ENCODE measurements at regions not wholly inside any gene's neighbourhood (a gene's known extent, or its start where the extent isn't known, plus 50 kb on each side); places are given as distances from the start of the nearest gene placed in this dataset.

DNA sequence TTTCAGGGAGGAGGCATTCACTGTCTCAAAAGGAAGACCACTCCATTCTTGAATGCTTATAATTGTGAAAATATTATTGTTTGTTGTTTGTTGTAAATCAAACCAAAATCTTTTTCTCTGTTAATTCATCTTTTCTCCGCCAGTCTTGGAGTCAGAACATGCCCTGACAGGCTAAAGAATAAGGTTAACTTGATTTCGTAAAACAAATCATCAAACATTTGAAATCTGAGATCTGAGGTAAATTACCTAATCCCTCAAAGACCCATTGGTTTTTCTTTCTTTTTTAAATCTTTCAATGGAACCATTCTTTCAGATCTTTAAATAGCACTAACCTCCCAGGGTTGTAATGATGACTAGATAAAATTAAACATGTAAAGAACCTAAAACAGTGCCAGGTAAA, 430.1 kb upstream of the PTBP2 start:
- 78% methylated on average over 2 of the region's 2 CpGs for WGBS (ENCODE audit: insufficient coverage)
- DNase-seq (no peak), ATAC-seq (no peak)
- no peak overlapping the region for H3K4me3 ChIP-seq (ENCODE audit: low read length)
- Mint-ChIP-seq H3K27ac (no peak overlapping the region), H3K36me3 (peaks cover 10% of the 10 kb centered on the region), H3K27me3 (ENCODE audit: low read depth in 2 of 2) (no peaks in the 10 kb centered on the region), H3K9me3 (peaks cover 4 to 30% of the 10 kb centered on the region in 2 donors), H3K4me3 (no peak overlapping the region), H3K4me1 (no peaks in the 10 kb centered on the region)
- intact Hi-C loops (cut with micrococcal nuclease), result no loop called here
- peaks cover 10% of the 10 kb centered on the region for H3K9me3 ChIP-seq (ENCODE audit: control insufficient read depth, insufficient read depth, low read length)
- H3K36me3 ChIP-seq (ENCODE audit: control insufficient read depth, insufficient read depth, low read length), result no peaks in the 10 kb centered on the region
- TF ChIP-seq, protein P1, sequence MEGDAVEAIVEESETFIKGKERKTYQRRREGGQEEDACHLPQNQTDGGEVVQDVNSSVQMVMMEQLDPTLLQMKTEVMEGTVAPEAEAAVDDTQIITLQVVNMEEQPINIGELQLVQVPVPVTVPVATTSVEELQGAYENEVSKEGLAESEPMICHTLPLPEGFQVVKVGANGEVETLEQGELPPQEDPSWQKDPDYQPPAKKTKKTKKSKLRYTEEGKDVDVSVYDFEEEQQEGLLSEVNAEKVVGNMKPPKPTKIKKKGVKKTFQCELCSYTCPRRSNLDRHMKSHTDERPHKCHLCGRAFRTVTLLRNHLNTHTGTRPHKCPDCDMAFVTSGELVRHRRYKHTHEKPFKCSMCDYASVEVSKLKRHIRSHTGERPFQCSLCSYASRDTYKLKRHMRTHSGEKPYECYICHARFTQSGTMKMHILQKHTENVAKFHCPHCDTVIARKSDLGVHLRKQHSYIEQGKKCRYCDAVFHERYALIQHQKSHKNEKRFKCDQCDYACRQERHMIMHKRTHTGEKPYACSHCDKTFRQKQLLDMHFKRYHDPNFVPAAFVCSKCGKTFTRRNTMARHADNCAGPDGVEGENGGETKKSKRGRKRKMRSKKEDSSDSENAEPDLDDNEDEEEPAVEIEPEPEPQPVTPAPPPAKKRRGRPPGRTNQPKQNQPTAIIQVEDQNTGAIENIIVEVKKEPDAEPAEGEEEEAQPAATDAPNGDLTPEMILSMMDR (IDR thresholded peaks at IDR 0.05), result no peak
- H3K27ac ChIP-seq (ENCODE audit: low read length), result no peak overlapping the region
- no peaks in the 10 kb centered on the region for H3K4me1 ChIP-seq (ENCODE audit: control insufficient read depth, insufficient read depth, low read length)
- H3K27me3 ChIP-seq (ENCODE audit: control insufficient read depth, insufficient read depth, low read length), result no peaks in the 10 kb centered on the region

DNA sequence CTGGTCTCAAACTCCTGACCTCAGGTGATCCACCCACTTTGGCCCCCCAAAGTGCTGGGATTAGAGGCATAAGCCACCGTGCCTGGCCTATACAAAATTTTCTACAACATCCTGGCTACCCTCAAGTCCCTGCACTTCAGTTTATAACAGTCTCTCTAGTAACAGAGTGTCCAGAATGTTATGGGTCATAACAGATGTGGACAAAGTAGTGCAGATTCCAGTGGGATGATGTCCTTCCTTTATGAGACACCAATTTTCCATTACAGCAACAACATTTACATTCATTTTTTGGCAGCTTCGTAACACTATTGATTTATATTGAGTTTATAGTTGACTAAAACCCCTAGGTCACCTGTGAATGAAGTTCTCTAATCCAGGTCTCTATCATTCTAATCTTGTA, 429.4 kb upstream of the PTBP2 start:
- peaks cover 6 to 28% of the 10 kb centered on the region in 2 donors for H3K9me3 Mint-ChIP-seq
- intact Hi-C loops (cut with micrococcal nuclease), result no loop called here
- Histone ChIP-seq H3K4me1 (ENCODE audit: control insufficient read depth, insufficient read depth, low read length) (no peaks in the 10 kb centered on the region), H3K4me3 (ENCODE audit: low read length) (no peak overlapping the region), H3K9me3 (ENCODE audit: control insufficient read depth, insufficient read depth, low read length) (peaks cover 10% of the 10 kb centered on the region), H3K27me3 (ENCODE audit: control insufficient read depth, insufficient read depth, low read length) (no peaks in the 10 kb centered on the region), H3K27ac (ENCODE audit: low read length) (no peak overlapping the region), H3K36me3 (ENCODE audit: control insufficient read depth, insufficient read depth, low read length) (no peaks in the 10 kb centered on the region)
- H3K4me1 Mint-ChIP-seq, result no peaks in the 10 kb centered on the region
- peaks cover 9% of the 10 kb centered on the region for H3K36me3 Mint-ChIP-seq
- no peak for DNase-seq
- WGBS (ENCODE audit: insufficient coverage), result 60% methylated on average over 1 of the region's 2 CpGs
- TF ChIP-seq, protein P1 (IDR thresholded peaks at IDR 0.05), result no peak
- no peak overlapping the region for H3K27ac Mint-ChIP-seq
- ATAC-seq, result no peak
- H3K4me3 Mint-ChIP-seq, result no peak overlapping the region
- no peaks in the 10 kb centered on the region for H3K27me3 Mint-ChIP-seq (ENCODE audit: low read depth in 2 of 2)

DNA sequence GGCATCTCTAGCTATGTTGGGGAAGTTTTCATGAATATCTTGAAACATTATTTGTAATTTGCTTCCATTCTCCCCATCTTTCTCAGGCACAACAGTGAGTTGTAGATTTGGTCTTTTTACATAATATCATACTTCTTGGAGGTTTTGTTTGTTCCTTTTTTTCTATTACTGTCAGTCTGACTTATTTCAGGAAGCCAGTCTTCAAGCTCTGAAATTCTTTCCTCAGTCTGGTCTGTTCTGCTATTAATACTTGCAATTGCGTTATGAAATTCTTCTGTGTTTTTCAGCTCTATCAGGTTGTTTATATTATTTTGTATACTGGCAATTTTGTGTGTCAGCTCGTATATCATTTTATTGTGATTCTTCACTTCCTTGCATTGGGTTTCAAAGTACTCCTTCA, 424.6 kb upstream of the PTBP2 start:
- intact Hi-C loops (cut with micrococcal nuclease), result no loop called here
- TF ChIP-seq, protein P1 (IDR thresholded peaks at IDR 0.05), result no peak
- H3K36me3 Mint-ChIP-seq, result peaks cover 6% of the 10 kb centered on the region
- Histone ChIP-seq H3K4me3 (ENCODE audit: low read length) (no peak overlapping the region), H3K27me3 (ENCODE audit: control insufficient read depth, insufficient read depth, low read length) (no peaks in the 10 kb centered on the region), H3K36me3 (ENCODE audit: control insufficient read depth, insufficient read depth, low read length) (no peaks in the 10 kb centered on the region), H3K4me1 (ENCODE audit: control insufficient read depth, insufficient read depth, low read length) (no peaks in the 10 kb centered on the region), H3K9me3 (ENCODE audit: control insufficient read depth, insufficient read depth, low read length) (peaks cover 12% of the 10 kb centered on the region), H3K27ac (ENCODE audit: low read length) (no peak overlapping the region)
- ATAC-seq (no peak), DNase-seq (no peak)
- WGBS (ENCODE audit: insufficient coverage), result 51% methylated on average over 2 of the region's 2 CpGs
- peaks cover 12 to 24% of the 10 kb centered on the region in 2 donors for H3K9me3 Mint-ChIP-seq
- H3K27ac Mint-ChIP-seq, result no peak overlapping the region
- H3K27me3 Mint-ChIP-seq (ENCODE audit: low read depth in 2 of 2), result no peaks in the 10 kb centered on the region
- no peak overlapping the region for H3K4me3 Mint-ChIP-seq
- H3K4me1 Mint-ChIP-seq, result no peaks in the 10 kb centered on the region

DNA sequence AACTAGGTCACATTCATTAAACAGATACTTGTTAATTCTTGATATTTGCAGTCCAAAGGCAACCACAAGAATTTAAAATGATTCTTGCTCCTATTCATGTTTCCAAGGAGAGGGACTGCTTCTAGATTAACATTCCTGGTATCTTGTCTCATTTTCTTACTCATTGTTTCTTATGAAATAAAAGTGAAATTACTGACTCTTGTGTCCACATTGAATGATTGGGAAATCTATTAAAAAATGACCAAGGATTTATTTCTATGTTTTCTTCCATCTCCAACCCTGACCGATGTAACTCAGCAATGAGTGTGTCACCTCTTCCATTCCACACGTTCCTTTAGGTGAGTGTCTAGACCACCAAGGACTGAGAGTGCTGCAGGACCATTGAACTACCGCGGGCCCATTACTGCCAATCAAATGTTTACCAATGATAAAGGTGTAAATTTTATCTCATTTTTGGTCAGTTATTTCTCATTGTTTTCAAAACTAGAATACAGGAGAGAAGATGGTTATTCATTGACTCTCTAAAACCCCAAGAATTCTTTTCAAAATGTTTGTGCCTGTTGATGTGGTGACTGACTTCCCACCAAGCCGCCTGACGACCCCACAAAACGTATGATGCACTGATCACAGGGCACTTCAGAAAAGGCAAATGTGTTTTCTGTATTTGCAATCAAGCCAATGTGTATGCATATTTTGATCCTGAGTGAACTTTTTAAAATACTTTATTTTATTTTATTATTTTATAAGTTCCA, 414.6 kb upstream of the PTBP2 start:
- no peaks in the 10 kb centered on the region for H3K4me1 Mint-ChIP-seq
- H3K27ac Mint-ChIP-seq, result no peak overlapping the region
- intact Hi-C loops (cut with micrococcal nuclease), result no loop called here
- no peaks in the 10 kb centered on the region for H3K36me3 ChIP-seq (ENCODE audit: control insufficient read depth, insufficient read depth, low read length)
- H3K27me3 Mint-ChIP-seq (ENCODE audit: low read depth in 2 of 2), result no peaks in the 10 kb centered on the region
- peaks cover 15 to 17% of the 10 kb centered on the region in 2 donors for H3K9me3 Mint-ChIP-seq
- TF ChIP-seq, protein P1 (IDR thresholded peaks at IDR 0.05), result no peak
- H3K4me3 ChIP-seq (ENCODE audit: low read length), result no peak overlapping the region
- no peaks in the 10 kb centered on the region for H3K9me3 ChIP-seq (ENCODE audit: control insufficient read depth, insufficient read depth, low read length)
- H3K27ac ChIP-seq (ENCODE audit: low read length), result no peak overlapping the region
- no peaks in the 10 kb centered on the region for H3K36me3 Mint-ChIP-seq
- H3K4me1 ChIP-seq (ENCODE audit: control insufficient read depth, insufficient read depth, low read length), result no peaks in the 10 kb centered on the region
- no peaks in the 10 kb centered on the region for H3K27me3 ChIP-seq (ENCODE audit: control insufficient read depth, insufficient read depth, low read length)
- DNase-seq, result no peak
- no peak overlapping the region for H3K4me3 Mint-ChIP-seq
- ATAC-seq, result no peak
- WGBS (ENCODE audit: insufficient coverage), result 93% methylated on average over 7 of the region's 7 CpGs
